ENCODE measurements at regions not wholly inside any gene's neighbourhood (a gene's known extent, or its start where the extent isn't known, plus 50 kb on each side); places are given as distances from the start of the nearest gene placed in this dataset.

- H3K4me3 ChIP-seq (ENCODE audit: low read depth, low read length) = no peak overlapping the region
Measured at GRCh38 chr15:66832664-66833063, 130.6 kb downstream of the SMAD6 start.

GRCh38 chr15:66833371-66833770, 131.3 kb downstream of the SMAD6 start:
- H3K4me3 ChIP-seq (ENCODE audit: low read depth, low read length) = no peak overlapping the region

GRCh38 chr15:66833803-66834202, 131.8 kb downstream of the SMAD6 start:
- no peak overlapping the region for H3K4me3 ChIP-seq (ENCODE audit: low read depth, low read length)

- H3K4me3 ChIP-seq (ENCODE audit: low read depth, low read length) = no peak overlapping the region
Measured at GRCh38 chr15:66834881-66835878, 133.1 kb downstream of the SMAD6 start.

- H3K4me3 ChIP-seq (ENCODE audit: low read depth, low read length) = no peak overlapping the region
Measured at GRCh38 chr15:66836231-66837030, 134.4 kb downstream of the SMAD6 start.

GRCh38 chr15:66838202-66838601, 136.2 kb downstream of the SMAD6 start:
- H3K4me3 ChIP-seq (ENCODE audit: low read depth, low read length) = no peak overlapping the region

GRCh38 chr15:66838671-66839239, 136.7 kb downstream of the SMAD6 start:
- no peak overlapping the region for H3K4me3 ChIP-seq (ENCODE audit: low read depth, low read length)

- no peak overlapping the region for H3K4me3 ChIP-seq (ENCODE audit: low read depth, low read length)
Measured at GRCh38 chr15:66839506-66840112, 137.6 kb downstream of the SMAD6 start.

GRCh38 chr15:66840615-66841390, 138.8 kb downstream of the SMAD6 start:
- no peak overlapping the region for H3K4me3 ChIP-seq (ENCODE audit: low read depth, low read length)

- H3K4me3 ChIP-seq (ENCODE audit: low read depth, low read length) = peak overlapping the region; percentile 24
Measured at GRCh38 chr15:66841953-66842681, 140.1 kb downstream of the SMAD6 start.

GRCh38 chr15:66842710-66843441, 140.8 kb downstream of the SMAD6 start:
- H3K4me3 ChIP-seq (ENCODE audit: low read depth, low read length) = peak overlapping the region; percentile 17

- no peak overlapping the region for H3K4me3 ChIP-seq (ENCODE audit: low read depth, low read length)
Measured at GRCh38 chr15:66843581-66843980, 141.5 kb downstream of the SMAD6 start.

- no peak overlapping the region for H3K4me3 ChIP-seq (ENCODE audit: low read depth, low read length)
Measured at GRCh38 chr15:66844041-66844746, 142.2 kb downstream of the SMAD6 start.

- H3K4me3 ChIP-seq (ENCODE audit: low read depth, low read length) = no peak overlapping the region
Measured at GRCh38 chr15:66844747-66845145, 142.7 kb downstream of the SMAD6 start.

- H3K4me3 ChIP-seq (ENCODE audit: low read depth, low read length) = no peak overlapping the region
Measured at GRCh38 chr15:66845266-66845785, 143.3 kb downstream of the SMAD6 start.

- no peak overlapping the region for H3K4me3 ChIP-seq (ENCODE audit: low read depth, low read length)
Measured at GRCh38 chr15:66846031-66846430, 144.0 kb downstream of the SMAD6 start.

GRCh38 chr15:66846811-66847210, 144.8 kb downstream of the SMAD6 start:
- no peak overlapping the region for H3K4me3 ChIP-seq (ENCODE audit: low read depth, low read length)

- no peak overlapping the region for H3K4me3 ChIP-seq (ENCODE audit: low read depth, low read length)
Measured at GRCh38 chr15:66847565-66847991, 145.5 kb downstream of the SMAD6 start.

Measured in iPS-11a (cell line).